HepG2 (cell line): ENCODE measurements at regions not wholly inside any gene's neighbourhood (a gene's known extent, or its start where the extent isn't known, plus 50 kb on each side); places are given as distances from the start of the nearest gene placed in this dataset.

Experiments used
- ATAC-seq: fragments of 200-7000 bp; cut with Tn5 transposase; 3 replicates; pipeline ENCODE4 v1.9.1; 2020; ENCODE audit warnings: mild to moderate bottlenecking, moderate library complexity
- BruUV-seq: library from RNA; stranded (reverse); fragments of 400-500 nt; replicated peaks from 2 replicates; lab custom pipeline; 2021; lab: Mats Ljungman, UMichigan
- CTCF ChIA-PET: fragments of 300-600 bp; formaldehyde crosslinking; extraction: SDS; loops from one replicate; lab custom pipeline; 2021; ENCODE audit warnings: low total read pairs, inconsistent platforms, low intra/inter-chr PET ratio; lab: Yijun Ruan, JAX
- POLR2A ChIA-PET: fragments of 350-600 bp; sonication (Branson Sonifier 250); formaldehyde crosslinking; loops from one replicate; lab custom pipeline; 2020; ENCODE audit warnings: antibody characterized with exemption, inconsistent platforms; lab: Yijun Ruan, JAX
- DNase-seq: peaks from one replicate; pipeline ENCODE4 v3.0.0-alpha.2; 2015; ENCODE audit warnings: low spot score
- FAIRE-seq: peaks from 3 replicates; lab custom pipeline; 2011; peaks lifted over from hg19 to GRCh38; lab: Jason Lieb, UNC
- H2AFZ ChIP-seq: one replicate; pipeline ENCODE4 v1.6.1; 2011; ENCODE audit warnings: low read length, inconsistent platforms
- H3K27ac ChIP-seq: fragments of 300-600 bp; 3 replicates; pipeline ENCODE4 v1.8.0; 2011; ENCODE audit warnings: mixed run types, mild to moderate bottlenecking, mixed read lengths, low read length, inconsistent platforms; ENCODE audit not compliant: insufficient read depth; ENCODE audit errors: extremely low read length
- H3K27me3 ChIP-seq, 2 experiments: fragments of 200-600 bp in 1 of 2; 2 replicates in 1 of 2; 3 replicates in 1 of 2; pipeline versions ENCODE4 v1.6.0 to v1.8.0; 2011; ENCODE audit warnings: low read length in 2 of 2, mild to moderate bottlenecking in 2 of 2, moderate library complexity in 2 of 2, inconsistent platforms in 1 of 2; ENCODE audit not compliant: insufficient read depth in 2 of 2, control insufficient read depth in 1 of 2
- H3K36me3 ChIP-seq, 2 experiments: fragments of 200-600 bp in 1 of 2; replicated peaks in 1 of 2; 2 replicates in 1 of 2; 3 replicates in 1 of 2; pipeline versions ENCODE4 v1.5.1 to v1.8.0; 2011; ENCODE audit warnings: low read length in 2 of 2, inconsistent platforms in 1 of 2; ENCODE audit not compliant: insufficient read depth in 2 of 2, control insufficient read depth in 1 of 2
- H3K4me1 ChIP-seq: 2 replicates; pipeline ENCODE4 v1.5.1; 2012; ENCODE audit warnings: low read length, inconsistent platforms; ENCODE audit not compliant: insufficient read depth
- H3K4me2 ChIP-seq: 2 replicates; pipeline ENCODE4 v1.6.0; 2011; ENCODE audit warnings: low read depth, low read length, inconsistent platforms
- H3K4me3 ChIP-seq, 3 experiments: fragments of 200-600 bp in 1 of 3; sonication (generic), shearing (Covaris generic) in 1 of 3; replicated peaks in 1 of 3; 2 replicates each; pipeline ENCODE4 v1.5.1; 2011 to 2016; ENCODE audit warnings: low read length in 3 of 3, inconsistent platforms in 2 of 3, low read depth in 2 of 3, mild to moderate bottlenecking in 2 of 3, control low read depth in 1 of 3, mixed read lengths in 1 of 3; ENCODE audit not compliant: insufficient read depth in 1 of 3
- H3K79me2 ChIP-seq: one replicate; pipeline ENCODE4 v1.6.1; 2011; ENCODE audit warnings: low read length, inconsistent platforms; ENCODE audit not compliant: insufficient read depth
- H3K9ac ChIP-seq: 2 replicates; pipeline ENCODE4 v1.6.0; 2011; ENCODE audit warnings: mild to moderate bottlenecking, low read depth, low read length, inconsistent platforms; ENCODE audit not compliant: insufficient read depth
- H3K9me3 ChIP-seq: 2 replicates; pipeline ENCODE4 v1.5.1; 2012; ENCODE audit warnings: mild to moderate bottlenecking, low read length
- H4K20me1 ChIP-seq: 2 replicates; pipeline ENCODE4 v1.6.0; 2011; ENCODE audit warnings: inconsistent platforms, mild to moderate bottlenecking, low read length, moderate library complexity; ENCODE audit not compliant: insufficient read depth
- CEBPB ChIP-seq: IDR thresholded peaks from 2 replicates; pipeline ENCODE4 v1.6.1; 2011; ENCODE audit warnings: low read depth, low read length, improper control_type of control experiment, borderline replicate concordance
- CREB1 ChIP-seq, 2 experiments: fragments of 450-650 bp in 1 of 2; IDR thresholded peaks; 2 replicates each; pipeline ENCODE4 v1.6.1; 2016 to 2017; ENCODE audit warnings: control low read depth in 1 of 2, mild to moderate bottlenecking in 1 of 2, missing compliant biosample characterization in 1 of 2, missing genetic modification characterization in 1 of 2
- E2F5 ChIP-seq: sonication (generic); formaldehyde crosslinking; conservative IDR thresholded peaks from 2 replicates; pipeline ENCODE4 v1.4.0; 2020; ENCODE audit warnings: missing genetic modification reagents
- GMEB1 ChIP-seq: sonication (generic); formaldehyde crosslinking; IDR thresholded peaks from 2 replicates; pipeline ENCODE4 v1.5.1; 2020; ENCODE audit warnings: missing genetic modification reagents, mild to moderate bottlenecking, borderline replicate concordance
- KLF6 ChIP-seq: IDR thresholded peaks from 2 replicates; pipeline ENCODE4 v1.8.0; 2016; ENCODE audit warnings: missing biosample characterization, missing genetic modification reagents
- MAZ ChIP-seq, 2 experiments: sonication (generic) in 1 of 2; formaldehyde crosslinking in 1 of 2; IDR thresholded peaks; 2 replicates each; pipeline versions ENCODE4 v1.5.0 to v1.6.1; 2012 to 2020; ENCODE audit warnings: low read depth in 2 of 2, mild to moderate bottlenecking in 2 of 2, borderline replicate concordance in 1 of 2, improper control_type of control experiment in 1 of 2, low read length in 1 of 2, missing genetic modification reagents in 1 of 2, moderate library complexity in 1 of 2
- SIX4 ChIP-seq: sonication (generic); formaldehyde crosslinking; IDR thresholded peaks from 2 replicates; pipeline ENCODE4 v1.4.0; 2020; ENCODE audit warnings: missing genetic modification reagents
- SOX6 ChIP-seq, 2 experiments: fragments of 450-650 bp in 1 of 2; sonication (generic) in 1 of 2; formaldehyde crosslinking in 1 of 2; IDR thresholded peaks; 2 replicates each; pipeline versions ENCODE4 v1.4.0 to v1.6.1; 2017 to 2020; ENCODE audit warnings: antibody characterized with exemption in 1 of 2, mild to moderate bottlenecking in 1 of 2, missing genetic modification reagents in 1 of 2
- TOE1 ChIP-seq: sonication (generic); formaldehyde crosslinking; IDR thresholded peaks from 2 replicates; pipeline ENCODE4 v1.4.0; 2020; ENCODE audit warnings: mild to moderate bottlenecking, missing genetic modification reagents
- ZNF337 ChIP-seq: sonication (generic); formaldehyde crosslinking; IDR thresholded peaks from 2 replicates; pipeline ENCODE4 v1.5.1; 2020; ENCODE audit warnings: missing genetic modification reagents, low read depth, mild to moderate bottlenecking, borderline replicate concordance
- ZNF484 ChIP-seq: sonication (generic); formaldehyde crosslinking; IDR thresholded peaks from 2 replicates; pipeline ENCODE4 v1.5.1; 2020; ENCODE audit warnings: mild to moderate bottlenecking, low read depth, missing genetic modification reagents, borderline replicate concordance
- ZNF512 ChIP-seq: sonication (generic); formaldehyde crosslinking; IDR thresholded peaks from 2 replicates; pipeline ENCODE4 v1.4.0; 2020; ENCODE audit warnings: mild to moderate bottlenecking, missing genetic modification reagents
- ZNF547 ChIP-seq: sonication (generic); formaldehyde crosslinking; IDR thresholded peaks from 2 replicates; pipeline ENCODE4 v1.5.1; 2020; ENCODE audit warnings: mild to moderate bottlenecking, missing genetic modification reagents
- WGBS: methylation state at CpG from one replicate; pipeline ENCODE4 v1.1.6; 2017; ENCODE audit warnings: low lambda C conversion rate; 5-methylcytosine and 5-hydroxymethylcytosine counted together
- in situ Hi-C: cut with HindIII; loops from 2 replicates; pipeline ENCODE4 v1.10.0; 2017; ENCODE audit warnings: low pct_unique_long_range_greater_than_20kb; ENCODE audit not compliant: extremely low pct_ligation_motif_present
- intact Hi-C: fragments of 100-400 bp; cut with micrococcal nuclease; formaldehyde crosslinking; loops from one replicate; pipeline ENCODE4 v1.10.0; 2022; ENCODE audit not compliant: unreplicated experiment

- no peaks in the 10 kb centered on the region for H4K20me1 ChIP-seq
- 0% methylated on average over 5 of the region's 5 CpGs for WGBS
- BruUV-seq = no TSS peak
- FAIRE-seq (no peak), ATAC-seq (no peak), DNase-seq (no peak)
- no peaks in the 10 kb centered on the region for H3K36me3 ChIP-seq
- no peaks in the 10 kb centered on the region for H3K79me2 ChIP-seq
- in situ Hi-C loops (no loop called here), intact Hi-C loops (no loop called here)
- CTCF ChIA-PET = no interaction called here
- POLR2A ChIA-PET = no interaction called here
- H2AFZ ChIP-seq = no peak overlapping the region
- no peaks in the 10 kb centered on the region for H3K9me3 ChIP-seq
- TF ChIP-seq KLF6 (no peak), ZNF547 (no peak), ZNF337 (CRISPR knock-in tag) (no peak)
- peaks cover 1 to 3% of the 10 kb centered on the region in 2 experiments; a peak in 1 of 5 replicates for H3K27me3 ChIP-seq
- H3K9ac ChIP-seq = no peak overlapping the region
- no peak overlapping the region for H3K4me3 ChIP-seq
- H3K4me1 ChIP-seq = no peaks in the 10 kb centered on the region
- H3K4me2 ChIP-seq = no peak overlapping the region
- no peak overlapping the region for H3K27ac ChIP-seq
These were observed 161.4 kb downstream of the ICE1 start for GRCh38 chr5:5583832-5584231.

DNA sequence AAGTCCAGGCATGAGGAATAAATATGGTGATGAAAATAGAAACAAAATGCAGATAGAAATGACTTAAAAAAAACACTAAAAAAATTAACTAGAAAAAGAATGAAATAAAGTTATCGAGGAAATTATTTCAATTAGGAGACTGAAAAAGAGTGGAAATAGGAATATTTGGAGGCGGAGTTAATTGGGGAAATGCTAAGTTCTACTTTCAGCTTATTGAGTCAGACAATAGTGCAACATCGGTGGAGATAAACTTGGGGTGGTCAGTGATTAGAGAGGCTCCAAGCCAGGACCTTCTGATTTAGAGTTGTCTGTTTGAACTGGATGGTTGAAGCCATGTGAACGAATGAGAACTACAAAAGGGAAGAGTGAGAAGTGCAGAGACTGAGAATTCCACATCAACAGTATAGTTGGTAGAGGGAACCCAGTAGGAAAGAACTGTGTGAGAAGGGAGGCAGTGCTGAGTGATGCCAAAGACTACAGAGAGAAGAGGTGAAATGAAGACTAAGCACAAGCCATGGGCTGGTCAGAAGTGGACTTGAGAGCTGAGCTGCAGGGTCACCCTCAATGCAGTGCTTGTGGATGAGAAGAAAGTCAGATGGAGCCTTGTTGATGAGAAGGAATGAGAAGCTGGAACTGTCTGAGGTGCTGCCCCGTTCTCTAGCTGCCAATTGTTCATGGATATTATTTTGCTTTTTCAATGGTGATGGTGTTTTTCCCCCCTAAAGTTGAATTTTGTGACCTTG lies 160.7 kb downstream of the ICE1 start:
- DNase-seq = no peak
- CTCF ChIA-PET = no interaction called here
- POLR2A ChIA-PET = no interaction called here
- H3K4me3 ChIP-seq = no peak overlapping the region
- H3K36me3 ChIP-seq = no peaks in the 10 kb centered on the region
- H3K9me3 ChIP-seq = no peaks in the 10 kb centered on the region
- no peaks in the 10 kb centered on the region for H3K79me2 ChIP-seq
- no TSS peak for BruUV-seq
- H2AFZ ChIP-seq = no peak overlapping the region
- no peak overlapping the region for H3K9ac ChIP-seq
- FAIRE-seq = no peak
- intact Hi-C loops (no loop called here), in situ Hi-C loops (no loop called here)
- no peak overlapping the region for H3K4me2 ChIP-seq
- 10% methylated on average over 5 of the region's 5 CpGs for WGBS
- H3K27me3 ChIP-seq = peaks cover 1 to 3% of the 10 kb centered on the region in 2 experiments; a peak in 1 of 5 replicates
- H3K27ac ChIP-seq = no peak overlapping the region
- ATAC-seq = no peak
- H3K4me1 ChIP-seq = no peaks in the 10 kb centered on the region
- H4K20me1 ChIP-seq = no peaks in the 10 kb centered on the region
- no peak for TF ChIP-seq ZNF484
- no peak for TF ChIP-seq SOX6 (IDR thresholded peaks at IDR 0.05)
- TF ChIP-seq SOX6 (CRISPR knock-in tag; IDR thresholded peaks at IDR 0.05) = no peak
- no peak for TF ChIP-seq CREB1 (IDR thresholded peaks at IDR 0.05)
- TF ChIP-seq CREB1 (CRISPR knock-in tag; IDR thresholded peaks at IDR 0.05) = no peak
- TF ChIP-seq MAZ (IDR thresholded peaks at IDR 0.05; ENCODE audit: borderline replicate concordance, low read depth, low read length) = no peak
- TF ChIP-seq MAZ (CRISPR knock-in tag; IDR thresholded peaks at IDR 0.05; ENCODE audit: low read depth) = no peak
- TF ChIP-seq E2F5 = no peak
- no peak for TF ChIP-seq SIX4 (CRISPR knock-in tag)
- TF ChIP-seq TOE1 (CRISPR knock-in tag) = no peak
- TF ChIP-seq CEBPB = no peak
- no peak for TF ChIP-seq GMEB1
- no peak for TF ChIP-seq ZNF512
